HEK293 (cell line): ENCODE measurements at regions not wholly inside any gene's neighbourhood (a gene's known extent, or its start where the extent isn't known, plus 50 kb on each side); places are given as distances from the start of the nearest gene placed in this dataset.

Experiments used
- RBAK ChIP-seq: fragments of 450-650 bp; formaldehyde crosslinking; IDR thresholded peaks from 2 replicates; pipeline ENCODE4 v1.5.1; 2016; ENCODE audit warnings: missing biosample characterization, missing genetic modification characterization
- SALL2 ChIP-seq: fragments of 450-650 bp; formaldehyde crosslinking; IDR thresholded peaks from 2 replicates; pipeline ENCODE4 v1.5.0; 2017; ENCODE audit warnings: missing biosample characterization, mild to moderate bottlenecking, missing genetic modification characterization, borderline replicate concordance
- ZNF248 ChIP-seq: fragments of 450-650 bp; formaldehyde crosslinking; IDR thresholded peaks from 2 replicates; pipeline ENCODE4 v1.5.1; 2017; ENCODE audit warnings: missing biosample characterization, missing genetic modification characterization
- TF ChIP-seq, protein P1 (sequence below): fragments of 450-650 bp; formaldehyde crosslinking; IDR thresholded peaks from 2 replicates; pipeline ENCODE4 v1.5.1; 2016; ENCODE audit warnings: missing biosample characterization, missing genetic modification characterization
- TF ChIP-seq, protein P2 (sequence below): fragments of 450-650 bp; formaldehyde crosslinking; IDR thresholded peaks from 2 replicates; pipeline ENCODE4 v1.5.1; 2016; ENCODE audit warnings: missing biosample characterization, missing genetic modification characterization

DNA sequence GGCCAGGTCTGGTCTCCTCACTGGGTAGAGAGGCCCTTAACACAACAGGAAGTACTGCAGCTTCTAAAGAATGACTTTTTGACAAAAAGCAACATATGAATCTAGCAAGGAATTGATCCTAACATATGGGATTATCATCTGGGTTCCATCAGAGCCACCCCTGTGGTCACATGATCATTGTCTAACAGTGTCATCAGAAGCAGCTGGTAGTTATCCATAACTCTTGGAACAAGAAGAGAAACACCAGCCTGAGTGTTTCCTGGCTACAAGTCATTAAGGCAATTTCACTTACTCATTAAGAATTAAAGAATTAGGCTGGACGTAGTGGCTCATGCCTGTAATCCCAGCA is 219.3 kb upstream of the ARID1B start:
- TF ChIP-seq, protein P1, sequence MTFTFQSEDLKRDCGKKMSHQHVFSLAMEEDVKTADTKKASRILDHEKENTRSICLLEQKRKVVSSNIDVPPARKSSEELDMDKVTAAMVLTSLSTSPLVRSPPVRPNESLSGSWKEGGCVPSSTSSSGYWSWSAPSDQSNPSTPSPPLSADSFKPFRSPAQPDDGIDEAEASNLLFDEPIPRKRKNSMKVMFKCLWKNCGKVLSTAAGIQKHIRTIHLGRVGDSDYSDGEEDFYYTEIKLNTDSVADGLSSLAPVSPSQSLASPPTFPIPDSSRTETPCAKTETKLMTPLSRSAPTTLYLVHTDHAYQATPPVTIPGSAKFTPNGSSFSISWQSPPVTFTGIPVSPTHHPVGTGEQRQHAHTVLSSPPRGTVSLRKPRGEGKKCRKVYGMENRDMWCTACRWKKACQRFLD, result no peak
- TF ChIP-seq, protein P2, sequence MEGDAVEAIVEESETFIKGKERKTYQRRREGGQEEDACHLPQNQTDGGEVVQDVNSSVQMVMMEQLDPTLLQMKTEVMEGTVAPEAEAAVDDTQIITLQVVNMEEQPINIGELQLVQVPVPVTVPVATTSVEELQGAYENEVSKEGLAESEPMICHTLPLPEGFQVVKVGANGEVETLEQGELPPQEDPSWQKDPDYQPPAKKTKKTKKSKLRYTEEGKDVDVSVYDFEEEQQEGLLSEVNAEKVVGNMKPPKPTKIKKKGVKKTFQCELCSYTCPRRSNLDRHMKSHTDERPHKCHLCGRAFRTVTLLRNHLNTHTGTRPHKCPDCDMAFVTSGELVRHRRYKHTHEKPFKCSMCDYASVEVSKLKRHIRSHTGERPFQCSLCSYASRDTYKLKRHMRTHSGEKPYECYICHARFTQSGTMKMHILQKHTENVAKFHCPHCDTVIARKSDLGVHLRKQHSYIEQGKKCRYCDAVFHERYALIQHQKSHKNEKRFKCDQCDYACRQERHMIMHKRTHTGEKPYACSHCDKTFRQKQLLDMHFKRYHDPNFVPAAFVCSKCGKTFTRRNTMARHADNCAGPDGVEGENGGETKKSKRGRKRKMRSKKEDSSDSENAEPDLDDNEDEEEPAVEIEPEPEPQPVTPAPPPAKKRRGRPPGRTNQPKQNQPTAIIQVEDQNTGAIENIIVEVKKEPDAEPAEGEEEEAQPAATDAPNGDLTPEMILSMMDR (tag by site-specific recombination), result no peak
- no peak for TF ChIP-seq ZNF248 (tag by site-specific recombination)
- TF ChIP-seq SALL2 (tag by site-specific recombination), result no peak
- no peak for TF ChIP-seq RBAK (tag by site-specific recombination)
